ENCODE measurements at regions not wholly inside any gene's neighbourhood (a gene's known extent, or its start where the extent isn't known, plus 50 kb on each side); places are given as distances from the start of the nearest gene placed in this dataset.

DNA sequence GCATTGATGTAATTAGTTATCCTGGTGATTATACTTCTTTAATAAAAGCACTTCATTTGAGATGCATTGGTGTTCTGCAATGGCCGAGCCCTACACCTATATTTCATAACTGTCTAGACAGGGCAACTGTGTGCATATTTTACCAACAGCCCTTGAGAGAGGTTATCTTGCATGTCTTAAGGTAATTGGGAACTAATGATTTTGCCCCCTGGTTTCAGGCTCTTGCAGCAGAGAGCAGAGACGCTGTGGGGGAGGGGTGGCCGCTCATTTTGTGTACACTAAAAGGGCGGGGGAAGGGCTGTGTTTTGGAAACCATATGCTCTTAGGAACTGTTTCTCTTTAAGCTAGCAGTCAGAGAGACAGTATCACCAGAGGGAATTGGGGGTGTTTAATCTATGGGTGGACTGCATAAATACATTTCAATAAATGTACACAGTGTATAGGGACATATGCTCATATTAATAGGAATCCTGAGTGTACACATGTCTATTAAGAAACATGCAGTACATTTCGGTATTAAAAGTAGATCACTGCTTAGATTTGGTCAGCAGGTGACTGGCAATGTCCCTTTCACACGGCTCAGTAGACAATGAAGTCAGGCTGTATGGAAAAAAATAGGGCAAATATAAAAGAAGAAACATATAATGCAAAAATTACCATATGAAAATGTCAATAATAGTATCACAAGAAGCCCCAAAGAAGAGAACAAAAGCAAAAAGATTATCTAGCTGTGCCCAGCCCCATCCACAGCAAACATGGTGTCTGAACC is 402.9 kb upstream of the CITED2 start:
- DNase-seq (ENCODE audit: low read depth, low spot score), result no peak

DNA sequence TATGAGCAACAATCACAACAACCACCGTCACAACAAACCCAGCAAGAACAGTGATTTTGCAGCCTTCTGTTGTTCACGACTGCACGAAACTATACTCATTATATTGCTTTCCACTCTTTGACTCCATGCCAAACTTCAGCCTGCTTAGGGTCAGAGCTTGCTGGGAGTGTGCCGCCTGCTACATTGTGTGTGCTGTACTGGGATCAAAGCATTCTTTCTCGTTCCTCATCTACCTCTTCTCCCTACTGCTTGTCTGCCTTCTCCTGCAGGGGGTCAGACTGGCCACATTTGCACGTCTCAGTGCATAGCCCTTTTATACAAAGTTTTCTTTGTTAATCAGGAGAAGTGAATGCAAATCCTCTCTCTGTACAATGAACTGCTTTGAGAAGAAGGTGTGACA is 401.6 kb upstream of the CITED2 start:
- no peak for DNase-seq (ENCODE audit: low read depth, low spot score)

DNA sequence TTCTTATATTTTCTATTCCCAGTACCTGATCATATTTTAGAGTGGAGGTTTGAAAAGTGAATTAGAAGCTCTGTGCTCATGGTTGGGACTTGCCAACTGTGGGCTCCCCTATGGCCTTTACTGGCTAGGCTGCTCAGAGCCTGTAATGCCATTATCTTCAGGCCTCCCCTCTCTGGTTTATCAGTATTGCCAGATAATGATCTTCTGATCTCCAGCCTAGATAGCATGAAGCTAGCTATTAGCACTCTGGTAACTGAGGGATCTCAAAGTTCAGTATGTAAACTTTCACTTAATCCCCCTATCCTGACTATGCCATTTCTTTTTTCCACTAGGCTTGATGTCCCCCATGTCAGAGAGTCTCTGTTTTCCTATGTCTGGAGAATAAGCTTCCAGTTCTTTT is 393.7 kb upstream of the CITED2 start:
- DNase-seq (ENCODE audit: low read depth, low spot score), result no peak

DNA sequence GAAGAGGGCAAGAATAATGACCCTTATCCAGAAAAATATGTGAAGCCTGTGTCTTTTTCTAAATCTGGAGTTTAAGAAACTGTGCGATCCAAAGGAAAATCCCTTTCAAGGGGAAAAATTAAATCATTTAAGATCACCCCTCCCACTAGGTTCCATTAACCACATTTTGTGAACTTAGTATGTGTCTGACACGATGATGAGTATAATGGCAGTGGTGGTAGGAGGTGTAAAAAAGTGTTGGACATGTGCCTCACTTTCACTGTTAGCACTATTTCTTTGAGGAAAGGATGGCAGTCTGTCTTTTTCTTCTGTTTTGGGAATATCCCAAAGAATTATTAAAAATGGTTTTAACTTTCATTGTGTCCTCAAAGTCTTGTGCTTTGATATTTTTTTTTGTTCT is 392.3 kb upstream of the CITED2 start:
- no peak for DNase-seq (ENCODE audit: low read depth, low spot score)

DNA sequence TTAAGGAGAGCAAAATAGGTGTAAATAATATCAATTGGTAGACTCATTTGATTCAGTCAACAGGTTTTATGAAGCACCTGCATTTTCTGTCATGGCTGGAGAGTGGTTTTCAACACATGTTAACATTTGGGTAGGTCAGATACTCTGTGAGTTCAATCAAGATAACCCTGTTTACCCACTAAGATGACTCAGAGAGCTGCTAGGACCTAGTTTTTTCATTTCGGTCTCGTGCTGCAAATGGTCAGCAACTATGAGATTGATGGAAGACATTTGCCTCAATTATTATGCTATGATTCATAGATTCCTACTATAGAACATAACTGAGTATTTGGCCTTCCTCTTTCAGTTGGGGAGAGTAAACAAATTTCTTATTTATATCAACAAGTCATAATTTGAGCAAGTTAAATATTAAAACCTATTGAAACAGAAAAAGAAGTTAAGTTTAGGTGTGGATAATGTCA is 391.4 kb upstream of the CITED2 start:
- peak; percentile 53 for DNase-seq (ENCODE audit: low read depth, low spot score)

DNA sequence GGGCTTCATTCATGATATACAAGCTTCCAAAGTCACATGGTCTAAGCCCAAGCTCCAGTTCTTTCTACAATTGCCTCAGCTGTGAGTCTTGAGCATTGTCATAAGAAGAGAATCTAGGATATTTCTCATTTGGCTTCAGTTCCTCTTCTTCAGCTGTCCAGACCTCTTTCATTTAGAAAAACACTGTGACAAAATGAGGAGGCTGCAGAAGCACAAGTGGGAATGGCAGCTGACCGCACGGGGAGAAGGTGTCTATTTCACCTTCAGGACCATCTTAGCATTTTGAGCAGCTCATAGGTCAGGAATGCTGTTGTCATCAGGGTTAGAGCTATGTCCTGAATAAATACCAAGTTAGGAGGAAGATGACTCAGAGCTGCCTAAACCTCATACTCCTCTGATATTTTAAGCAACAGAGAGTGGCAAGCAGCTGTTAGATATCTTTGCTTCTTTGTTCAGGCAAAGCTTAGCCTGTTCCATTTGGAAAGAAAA is 390.1 kb upstream of the CITED2 start:
- peak; percentile 84 for DNase-seq (ENCODE audit: low read depth, low spot score)

DNA sequence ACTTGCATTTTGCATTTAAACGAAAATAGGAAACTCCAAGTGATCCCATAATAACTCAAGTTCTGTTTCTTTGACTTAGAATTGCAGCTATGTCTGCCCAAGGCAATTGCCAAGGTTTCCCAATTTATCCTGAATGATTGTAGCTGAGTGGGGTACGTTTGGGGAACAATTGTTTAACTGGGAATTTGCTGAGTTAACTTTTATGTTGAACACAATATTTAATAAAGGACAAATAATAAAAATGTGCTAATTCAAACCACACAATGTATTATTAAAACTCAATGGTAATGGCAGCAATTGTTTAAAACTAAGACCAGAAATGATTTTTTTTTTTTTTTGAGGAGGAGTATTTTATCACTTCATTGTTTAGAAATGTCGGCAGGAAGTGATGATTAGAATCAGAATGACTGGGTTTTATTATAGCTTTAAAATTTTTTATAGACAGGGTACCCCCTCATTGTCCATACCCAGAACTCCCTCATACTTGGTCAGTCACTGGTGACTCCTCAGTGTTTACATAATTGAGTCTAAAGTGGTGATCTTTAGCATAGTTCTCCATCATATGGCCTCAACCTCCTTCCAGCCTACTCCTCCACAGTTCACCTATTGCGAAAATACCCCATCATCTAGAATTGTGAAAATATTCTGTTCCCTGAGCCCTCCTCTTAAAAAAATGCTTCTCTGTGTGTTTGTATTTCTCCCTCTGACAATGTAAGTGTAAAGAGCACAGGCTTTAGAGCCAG is 389.2 kb upstream of the CITED2 start:
- DNase-seq (ENCODE audit: low read depth, low spot score), result no peak

DNA sequence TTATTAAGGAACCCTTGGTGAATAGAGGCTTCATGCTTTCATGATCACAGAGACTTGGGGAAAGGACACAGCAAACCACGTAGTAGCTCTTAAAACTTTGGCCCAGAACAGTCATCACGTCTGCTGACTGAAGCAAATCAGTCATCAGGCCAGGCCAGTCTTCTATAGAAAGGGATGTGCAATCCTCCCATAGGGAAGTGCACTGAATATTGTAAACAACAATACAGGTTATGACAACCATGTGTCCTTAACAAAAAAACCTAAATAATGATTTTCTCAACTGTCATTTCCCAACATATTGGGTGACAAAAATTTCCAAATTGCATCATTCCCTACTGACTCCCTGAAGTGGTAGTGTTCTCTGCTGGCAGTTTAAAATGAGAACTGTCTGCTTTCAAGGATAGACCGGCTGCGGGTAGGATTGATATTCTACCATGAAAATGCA is 388.2 kb upstream of the CITED2 start:
- no peak for DNase-seq (ENCODE audit: low read depth, low spot score)

DNA sequence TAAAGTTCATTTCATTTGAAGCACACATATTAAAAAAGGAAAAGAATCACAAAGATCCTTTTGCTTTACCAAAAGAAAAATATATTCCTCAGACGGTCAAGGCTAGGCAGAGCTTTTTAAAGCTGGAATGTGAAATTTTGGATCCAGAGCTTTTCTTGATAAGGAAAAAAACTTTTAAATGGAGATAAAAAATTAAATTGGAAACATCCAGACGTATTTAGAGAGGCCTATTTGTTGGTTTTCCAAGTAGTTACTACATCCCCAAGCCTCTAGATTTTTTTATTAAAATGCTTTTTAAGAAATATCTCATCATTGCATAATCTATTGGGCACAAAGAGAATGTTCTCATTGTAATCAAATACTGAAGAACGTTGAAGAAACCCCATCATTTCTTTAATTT is 385.7 kb upstream of the CITED2 start:
- no peak for DNase-seq (ENCODE audit: low read depth, low spot score)

DNA sequence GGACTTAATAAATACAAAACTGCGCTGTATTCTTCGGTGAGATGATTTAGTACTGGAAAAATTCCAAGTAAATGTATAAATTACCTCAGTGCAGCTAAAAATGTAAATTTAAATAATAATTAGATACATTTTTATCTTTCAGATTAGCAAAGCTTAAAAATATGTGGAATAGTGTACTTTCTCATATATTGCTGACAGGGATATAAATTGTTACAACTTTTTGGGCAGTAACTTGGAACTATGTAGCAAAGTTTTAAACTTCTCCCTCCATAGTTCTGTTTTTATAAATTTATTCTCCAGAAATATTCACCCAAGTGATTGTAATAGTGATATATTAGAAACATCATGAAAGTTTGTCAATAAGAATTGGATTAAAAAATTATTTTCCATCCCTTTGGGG is 384.6 kb upstream of the CITED2 start:
- DNase-seq (ENCODE audit: low read depth, low spot score), result no peak

DNA sequence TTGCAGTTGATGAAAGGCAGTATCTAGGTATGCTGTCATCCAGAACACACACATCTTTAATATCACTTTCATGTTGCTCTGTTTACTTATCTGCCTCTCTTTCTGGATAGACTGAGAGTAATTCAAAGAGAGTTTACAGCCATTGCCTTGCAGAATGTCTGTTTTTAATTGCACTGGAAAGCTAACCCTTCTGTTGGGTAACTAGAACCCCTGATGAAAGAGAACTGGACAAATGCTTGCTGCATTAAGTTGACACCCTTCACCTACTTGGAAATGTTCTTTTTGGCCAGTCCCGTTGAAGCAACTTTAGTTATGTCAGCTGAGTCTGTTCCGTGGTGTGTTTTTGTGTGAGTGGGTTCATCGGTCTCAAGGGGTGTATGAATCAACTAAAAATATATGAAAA is 383.8 kb upstream of the CITED2 start:
- no peak for DNase-seq (ENCODE audit: low read depth, low spot score)

DNA sequence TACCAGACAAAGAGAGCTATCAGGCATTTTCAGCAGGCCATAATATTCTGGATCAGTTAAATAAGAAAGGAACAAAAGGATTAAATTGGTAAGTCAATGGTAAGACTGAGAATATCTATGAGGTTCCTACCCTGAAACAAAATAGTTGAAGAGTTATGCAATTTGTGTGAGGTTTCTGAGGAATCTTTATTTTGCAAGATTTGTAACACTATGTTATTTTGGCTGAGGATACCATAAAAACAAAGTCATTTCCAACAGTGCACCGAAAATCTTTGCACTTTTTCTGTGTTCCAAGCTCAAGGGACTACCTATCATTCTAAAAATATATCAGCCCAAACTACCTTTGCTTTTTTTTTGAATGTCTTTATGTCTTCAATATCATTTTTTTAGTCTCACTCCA is 383.3 kb upstream of the CITED2 start:
- no peak for DNase-seq (ENCODE audit: low read depth, low spot score)

DNA sequence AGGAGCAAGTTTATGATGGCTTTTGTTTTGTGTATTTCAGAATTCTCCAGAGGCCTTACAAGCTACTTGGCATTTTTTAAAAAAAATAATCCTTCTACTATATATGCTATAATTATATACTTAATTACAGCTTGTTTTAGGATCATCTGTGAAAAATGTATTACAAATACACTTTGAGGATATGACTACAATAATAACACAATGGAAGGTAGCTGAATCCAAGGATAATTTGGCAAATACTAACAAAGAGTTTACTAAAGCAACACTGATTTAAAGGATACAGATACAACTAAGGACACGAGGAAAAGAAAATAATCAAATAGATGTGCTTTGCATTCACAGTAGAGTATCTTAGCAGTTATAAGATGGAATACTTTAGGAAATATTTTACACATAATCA is 381.9 kb upstream of the CITED2 start:
- no peak for DNase-seq (ENCODE audit: low read depth, low spot score)

DNA sequence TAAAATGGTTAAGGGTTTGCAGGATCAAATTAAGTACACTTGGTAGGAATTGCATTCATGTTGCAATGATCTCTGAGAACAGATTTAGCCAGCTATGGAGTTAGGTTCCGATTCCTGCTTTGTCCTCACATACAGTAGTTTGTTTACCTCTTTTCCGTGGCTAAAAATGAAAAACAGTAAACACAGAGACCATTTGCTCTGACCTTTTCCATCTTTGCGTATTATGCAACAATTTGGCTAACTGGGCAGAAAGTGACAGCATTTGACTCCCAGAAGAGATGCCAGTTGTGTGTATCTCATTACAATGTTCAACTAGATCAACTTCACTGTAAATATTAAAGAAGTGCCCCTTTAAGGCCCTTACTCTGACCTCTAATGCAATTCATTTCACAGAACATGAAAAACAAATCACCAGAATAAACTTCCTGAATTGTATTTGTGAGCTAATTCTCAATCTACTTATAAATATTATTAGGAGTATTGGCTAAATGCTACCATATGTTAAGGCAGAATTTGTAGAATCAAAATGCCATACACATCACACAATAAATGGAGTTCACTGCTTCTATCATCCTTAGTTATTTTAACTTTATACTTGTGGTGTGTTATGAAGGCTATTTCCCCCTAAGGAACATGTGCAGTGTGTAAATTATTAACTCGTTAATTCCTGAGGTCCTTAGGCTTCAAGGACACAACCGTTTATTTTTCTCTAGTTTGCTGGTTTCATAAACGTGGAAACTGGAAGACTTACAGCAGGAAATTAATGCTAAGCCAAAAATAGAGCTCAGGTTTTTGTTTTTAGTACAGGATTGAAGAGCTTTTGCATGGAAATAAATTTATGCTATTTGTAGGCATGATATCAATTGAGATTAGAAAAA is 380.7 kb upstream of the CITED2 start:
- no peak for DNase-seq (ENCODE audit: low read depth, low spot score)

DNA sequence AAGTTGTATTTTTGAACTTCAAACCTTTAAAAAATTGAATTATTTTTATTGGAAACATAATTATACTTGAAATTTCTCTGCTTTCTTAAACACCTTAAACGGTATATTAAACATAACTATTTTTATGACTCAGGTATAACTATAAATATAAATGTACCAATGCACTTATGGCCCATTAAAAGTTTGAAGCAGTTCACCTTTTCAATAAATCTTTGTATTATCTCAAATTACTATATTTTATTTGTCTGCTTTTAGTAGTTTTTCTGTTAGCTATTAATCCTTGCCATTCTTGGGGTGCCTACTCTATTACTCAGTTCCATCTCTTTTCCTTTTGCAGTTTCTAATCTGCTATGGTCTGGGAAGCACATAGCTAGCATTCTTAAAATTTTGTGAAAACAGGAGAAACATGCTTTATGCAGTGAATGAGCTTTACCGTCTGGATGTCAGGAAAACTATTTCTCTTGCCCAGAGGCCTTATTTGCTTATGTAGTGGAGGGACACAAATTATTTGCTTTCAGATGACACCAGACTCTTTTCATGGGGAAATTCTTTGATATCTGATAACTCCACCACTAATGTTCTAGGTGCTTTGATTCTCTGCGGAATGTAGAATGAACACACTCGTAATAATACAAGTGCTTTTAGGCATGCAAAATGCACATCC is 378.9 kb upstream of the CITED2 start:
- DNase-seq (ENCODE audit: low read depth, low spot score), result no peak

DNA sequence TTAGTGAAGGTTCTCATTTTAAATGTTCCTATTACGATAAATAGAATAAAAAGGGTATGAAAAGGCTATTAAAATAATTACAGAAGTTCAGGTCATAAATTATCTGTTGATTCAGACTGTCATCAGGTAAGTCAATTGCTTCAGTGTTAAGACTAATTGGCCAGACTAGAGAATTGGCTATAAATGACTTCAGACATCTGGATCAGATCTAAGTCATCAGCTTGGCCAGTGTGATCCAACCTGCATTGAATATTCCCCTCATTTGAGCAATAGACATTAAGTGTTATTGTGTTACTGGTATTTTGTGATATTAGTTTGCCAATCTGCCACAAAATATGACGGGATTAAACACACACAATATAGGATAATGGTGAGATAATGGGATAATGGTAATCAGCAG is 377.6 kb upstream of the CITED2 start:
- DNase-seq (ENCODE audit: low read depth, low spot score), result no peak

DNA sequence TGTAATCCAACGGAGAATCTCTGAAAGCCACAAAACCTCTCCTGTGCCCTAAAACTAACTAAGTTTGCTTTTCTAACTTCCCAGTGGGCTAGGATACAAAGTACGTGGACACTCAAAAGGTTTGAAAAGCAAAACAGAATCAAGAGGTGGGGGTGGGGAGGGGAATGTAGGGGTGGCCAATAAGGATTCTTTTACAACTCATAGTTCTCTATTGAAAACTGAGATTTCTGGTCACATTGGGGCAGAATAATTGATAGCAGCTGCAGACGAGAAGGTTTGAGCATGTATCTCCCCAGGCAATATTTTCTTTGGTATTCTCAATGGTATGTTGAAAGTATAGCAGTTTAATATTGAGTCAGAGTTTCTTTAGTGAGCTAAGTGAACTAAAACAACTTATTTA is 376.7 kb upstream of the CITED2 start:
- DNase-seq (ENCODE audit: low read depth, low spot score), result no peak

DNA sequence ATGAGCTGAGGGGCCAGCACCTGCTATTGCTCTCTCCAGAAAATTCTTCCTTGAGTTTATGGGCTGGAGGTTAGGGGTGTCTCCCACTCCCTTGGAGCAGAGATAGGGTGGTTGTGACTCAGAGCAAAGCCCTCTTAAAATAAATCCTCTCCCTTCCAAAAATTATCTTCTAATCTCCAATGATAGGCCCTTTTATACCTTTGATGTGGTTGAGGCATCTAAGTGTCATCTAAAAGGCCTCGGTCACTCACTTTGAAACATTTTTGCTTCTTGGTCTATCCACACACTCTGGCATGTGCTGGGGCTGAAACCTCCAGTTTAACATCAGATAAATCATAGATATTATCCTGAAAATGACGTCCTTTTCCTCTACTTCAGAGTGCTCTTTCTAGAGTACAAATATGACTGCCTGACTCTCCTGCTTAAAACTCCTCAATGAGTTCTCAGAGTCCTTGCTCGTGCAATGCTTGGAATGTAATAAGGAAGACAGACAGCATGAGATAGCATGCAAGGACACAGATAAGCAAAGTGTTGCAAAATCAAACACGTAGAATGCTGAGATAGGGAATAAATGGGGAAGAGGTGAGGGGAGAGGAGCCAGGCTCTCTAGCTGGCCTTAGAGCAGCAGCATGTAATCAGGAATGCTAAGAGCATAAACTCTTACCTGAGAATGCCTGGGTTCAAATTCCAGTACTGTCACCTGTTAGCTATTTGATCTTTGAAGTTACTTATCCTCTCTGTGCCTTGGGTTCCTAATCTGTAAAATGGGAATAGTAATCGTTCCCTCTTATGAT is 374.1 kb upstream of the CITED2 start:
- no peak for DNase-seq (ENCODE audit: low read depth, low spot score)

DNA sequence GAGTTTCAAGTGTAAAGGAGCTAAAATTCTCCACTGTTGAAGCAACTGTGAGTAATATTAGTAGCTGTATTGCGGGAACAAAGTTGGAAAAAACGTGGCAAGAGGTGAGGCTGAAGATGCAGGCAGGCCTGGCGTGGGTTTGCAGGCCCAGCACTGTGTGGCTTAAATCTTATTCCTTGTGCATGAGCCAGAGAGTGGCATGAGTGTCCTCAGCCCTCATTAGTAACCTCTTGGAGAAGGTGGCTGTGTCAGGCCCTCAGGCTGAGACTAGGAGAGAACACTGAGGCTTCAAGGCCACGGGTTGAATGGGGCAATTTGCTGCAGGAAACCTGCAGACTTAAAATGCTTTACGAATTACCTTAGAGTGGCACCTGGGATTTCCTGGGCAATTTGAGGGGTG is 372.7 kb upstream of the CITED2 start:
- no peak for DNase-seq (ENCODE audit: low read depth, low spot score)

DNA sequence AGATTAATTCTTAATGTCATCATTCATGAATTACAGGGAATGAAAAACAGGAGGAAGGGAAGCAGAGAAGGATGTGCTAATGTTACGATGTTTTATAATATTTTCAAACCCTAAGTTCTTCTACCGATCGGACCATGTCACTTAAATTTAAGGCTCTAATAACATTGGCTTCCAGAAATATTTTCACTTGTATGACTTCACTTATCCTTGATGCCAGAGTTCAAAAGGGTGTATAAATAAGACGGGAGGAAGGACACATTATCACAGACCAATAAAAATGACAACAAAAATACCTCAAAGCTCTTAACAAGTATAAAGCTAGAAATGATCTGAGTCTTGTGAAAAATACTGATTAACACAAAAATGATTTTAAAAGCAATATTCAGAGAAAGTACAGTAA is 370.4 kb upstream of the CITED2 start:
- no peak for DNase-seq (ENCODE audit: low read depth, low spot score)

Measured in pulmonary artery endothelial cell (primary cell).